Uterus (tissue), 2 donors: ENCODE measurements at regions not wholly inside any gene's neighbourhood (a gene's known extent, or its start where the extent isn't known, plus 50 kb on each side); places are given as distances from the start of the nearest gene placed in this dataset.

Experiments used
- POLR2A ChIP-seq, 2 donors: fragments of 450-650 bp; IDR thresholded peaks; one replicate each; pipeline ENCODE4 v1.6.1; 2016; ENCODE audit warnings: antibody characterized with exemption in 2 of 2, mild to moderate bottlenecking in 1 of 2, moderate library complexity in 1 of 2
- TF ChIP-seq, protein P1 (sequence below), 4 experiments: fragments of 200-600 bp in 2 of 4; fragments of 450-650 bp in 2 of 4; sonication (generic) in 2 of 4; IDR thresholded peaks; one replicate each; pipeline ENCODE4 v1.5.1; 2016 to 2019; ENCODE audit warnings: antibody characterized with exemption in 4 of 4, mild to moderate bottlenecking in 2 of 4, moderate library complexity in 1 of 4

DNA sequence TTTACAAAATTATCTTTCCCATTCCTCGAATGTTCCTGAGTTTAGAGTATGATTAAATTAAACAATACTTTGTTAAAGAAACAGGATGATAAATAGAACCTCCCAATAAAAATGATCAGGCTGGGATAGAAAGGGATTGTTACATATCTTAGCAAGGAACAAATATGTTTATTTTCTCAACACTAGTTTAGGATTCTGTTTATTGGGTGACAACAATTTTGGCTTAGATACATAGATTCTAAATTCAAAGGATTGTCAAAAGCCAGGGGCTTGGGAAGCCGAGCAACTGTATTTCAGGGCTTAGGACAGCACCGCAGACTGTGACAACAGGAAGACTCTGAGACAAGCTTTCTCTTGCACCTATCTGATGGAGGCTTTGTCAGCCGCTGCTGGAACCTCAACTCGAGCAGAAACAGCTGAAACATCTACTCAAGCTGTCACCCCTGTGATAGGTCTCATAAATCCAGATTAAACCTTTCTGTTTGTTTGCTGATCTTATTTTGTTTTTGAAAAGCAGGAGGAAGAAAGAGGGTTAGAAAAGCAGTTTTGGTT, 562.8 kb upstream of the ZFHX3 start:
- TF ChIP-seq POLR2A (IDR thresholded peaks at IDR 0.05) = no peak
- TF ChIP-seq, protein P1, sequence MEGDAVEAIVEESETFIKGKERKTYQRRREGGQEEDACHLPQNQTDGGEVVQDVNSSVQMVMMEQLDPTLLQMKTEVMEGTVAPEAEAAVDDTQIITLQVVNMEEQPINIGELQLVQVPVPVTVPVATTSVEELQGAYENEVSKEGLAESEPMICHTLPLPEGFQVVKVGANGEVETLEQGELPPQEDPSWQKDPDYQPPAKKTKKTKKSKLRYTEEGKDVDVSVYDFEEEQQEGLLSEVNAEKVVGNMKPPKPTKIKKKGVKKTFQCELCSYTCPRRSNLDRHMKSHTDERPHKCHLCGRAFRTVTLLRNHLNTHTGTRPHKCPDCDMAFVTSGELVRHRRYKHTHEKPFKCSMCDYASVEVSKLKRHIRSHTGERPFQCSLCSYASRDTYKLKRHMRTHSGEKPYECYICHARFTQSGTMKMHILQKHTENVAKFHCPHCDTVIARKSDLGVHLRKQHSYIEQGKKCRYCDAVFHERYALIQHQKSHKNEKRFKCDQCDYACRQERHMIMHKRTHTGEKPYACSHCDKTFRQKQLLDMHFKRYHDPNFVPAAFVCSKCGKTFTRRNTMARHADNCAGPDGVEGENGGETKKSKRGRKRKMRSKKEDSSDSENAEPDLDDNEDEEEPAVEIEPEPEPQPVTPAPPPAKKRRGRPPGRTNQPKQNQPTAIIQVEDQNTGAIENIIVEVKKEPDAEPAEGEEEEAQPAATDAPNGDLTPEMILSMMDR (IDR thresholded peaks at IDR 0.05) = no peak
